SKM-1 (cell line): ENCODE measurements at regions not wholly inside any gene's neighbourhood (a gene's known extent, or its start where the extent isn't known, plus 50 kb on each side); places are given as distances from the start of the nearest gene placed in this dataset.
"Not testable (repeated sequence)": the region's sequence is repeated elsewhere in the genome, so short reads cannot be mapped to it uniquely, and the experiment has no call there.

Source experiments
- DNase-seq: peaks from one replicate; lab custom pipeline; 2025; ENCODE audit not compliant: unreplicated experiment; lab: John Stamatoyannopoulos, UW

DNA sequence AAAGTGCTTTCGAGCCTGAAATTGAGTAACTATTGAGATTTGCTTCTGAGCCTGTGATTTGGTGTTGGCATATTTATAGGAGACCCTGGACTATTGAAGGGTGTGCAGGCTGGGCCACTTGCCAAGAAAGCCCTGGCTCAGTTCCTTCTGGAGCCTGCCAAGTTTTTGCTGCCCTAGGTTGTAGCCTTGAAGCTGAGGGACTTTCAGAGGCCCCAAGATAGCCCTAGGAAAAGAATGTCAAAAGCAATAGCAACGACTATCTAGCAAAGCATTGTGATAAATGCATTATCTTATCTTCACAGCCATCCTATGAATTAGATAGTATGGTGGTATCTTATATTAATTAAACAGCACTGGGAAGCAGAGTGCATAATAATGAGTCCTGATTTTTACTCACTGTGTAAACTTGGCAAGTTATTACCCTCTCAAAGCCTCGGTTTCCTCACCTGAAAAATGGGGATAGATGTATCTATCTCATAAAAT lies 473.7 kb upstream of the PODXL start:
- no peak for DNase-seq

DNA sequence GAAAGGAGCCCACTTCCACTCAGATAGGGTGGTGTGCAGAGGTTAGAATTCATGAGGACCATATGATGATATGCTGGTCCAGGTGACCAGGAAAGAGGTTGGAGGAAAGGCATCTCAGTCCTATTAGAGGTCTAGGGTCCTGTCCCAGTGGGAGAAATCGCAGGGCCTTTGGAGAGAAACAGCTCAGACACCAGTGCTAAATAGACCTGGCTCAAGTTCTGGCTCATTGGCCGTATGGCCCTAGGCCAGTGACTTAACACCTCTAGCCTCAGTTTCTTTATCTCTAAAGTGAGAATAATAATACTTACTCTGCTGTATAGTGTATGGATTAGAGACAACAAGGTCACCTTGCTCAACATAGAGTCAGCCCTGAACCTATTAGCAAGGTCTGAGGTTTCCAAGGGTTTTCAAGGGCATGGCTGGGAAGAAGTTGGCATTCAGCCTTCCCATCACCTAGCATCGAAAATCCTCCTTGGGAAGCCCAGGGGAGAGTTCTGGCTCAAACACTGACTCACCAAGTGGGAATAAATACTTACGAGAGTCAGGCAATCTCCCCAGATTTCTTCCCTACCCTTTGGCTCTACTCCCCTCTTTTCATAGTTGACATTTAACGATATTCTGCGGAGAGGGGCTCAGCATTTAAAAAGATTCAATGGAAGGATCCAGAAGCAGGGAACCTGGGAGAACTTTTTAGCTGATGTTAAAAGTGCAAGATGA lies 473.1 kb upstream of the PODXL start:
- no peak for DNase-seq

- no peak for DNase-seq
These were observed 471.9 kb upstream of the PODXL start for GRCh38 chr7:132028144-132028920.

DNA sequence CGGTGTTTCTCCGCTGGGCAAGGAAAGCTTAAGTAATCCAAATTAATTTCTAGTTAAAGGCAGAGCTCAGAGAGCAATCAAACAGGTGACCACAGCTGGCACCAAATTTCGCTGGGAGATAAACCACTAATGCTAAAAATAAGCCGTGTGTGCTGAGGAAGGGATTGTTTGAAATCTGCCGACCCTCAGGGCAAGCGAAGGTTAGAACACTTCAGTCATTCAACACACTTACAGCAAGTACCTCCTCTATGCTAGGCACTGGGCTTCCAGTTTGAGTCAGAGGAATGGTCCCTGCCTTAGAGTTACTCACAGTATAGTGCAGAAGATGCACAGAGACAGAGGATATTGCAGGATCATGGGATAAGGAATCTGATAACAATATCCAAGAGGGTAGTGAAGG lies 467.9 kb upstream of the PODXL start:
- no peak for DNase-seq

- no peak for DNase-seq
These were observed 467.0 kb upstream of the PODXL start for GRCh38 chr7:132023466-132023865.

DNA sequence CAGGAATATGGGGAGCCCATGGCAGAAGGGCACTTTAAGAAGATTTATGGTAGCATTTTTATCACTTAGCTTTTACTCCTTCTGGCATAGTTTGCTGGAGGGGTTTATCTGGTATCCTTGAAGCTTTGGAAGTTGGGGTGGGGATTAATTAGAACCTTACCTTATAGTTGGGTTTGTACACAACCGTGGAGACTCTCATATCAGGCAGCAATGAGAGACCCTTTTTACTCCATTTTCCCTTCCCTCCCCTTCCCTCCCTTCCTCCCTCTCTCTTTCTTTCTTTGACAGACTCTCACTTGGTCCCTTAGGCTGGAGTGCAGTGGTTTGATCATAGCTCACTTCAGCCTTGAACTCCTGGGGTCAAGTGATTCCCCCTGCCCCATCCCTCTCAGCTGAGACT lies 465.8 kb upstream of the PODXL start:
- no peak for DNase-seq

DNA sequence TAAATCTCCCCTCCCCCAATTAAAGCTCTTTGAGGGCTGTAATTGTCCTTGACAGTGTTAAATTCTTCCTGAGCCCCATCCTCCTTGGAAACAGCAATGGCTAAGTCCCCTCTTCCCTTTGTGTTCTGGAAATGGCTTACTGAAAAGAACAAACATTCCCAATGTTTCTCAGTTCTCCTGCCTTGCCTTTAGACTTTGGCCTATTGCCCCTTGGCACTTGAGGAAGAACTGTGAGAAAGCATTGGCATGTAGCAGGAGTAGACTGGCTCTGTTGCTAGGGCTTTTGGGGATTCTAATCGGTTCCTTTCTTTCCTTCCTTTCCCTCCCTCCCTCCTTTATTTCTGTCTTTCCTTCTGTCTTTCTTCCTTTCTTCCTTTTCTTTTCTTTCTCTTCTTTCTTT lies 463.3 kb upstream of the PODXL start:
- no peak for DNase-seq

DNA sequence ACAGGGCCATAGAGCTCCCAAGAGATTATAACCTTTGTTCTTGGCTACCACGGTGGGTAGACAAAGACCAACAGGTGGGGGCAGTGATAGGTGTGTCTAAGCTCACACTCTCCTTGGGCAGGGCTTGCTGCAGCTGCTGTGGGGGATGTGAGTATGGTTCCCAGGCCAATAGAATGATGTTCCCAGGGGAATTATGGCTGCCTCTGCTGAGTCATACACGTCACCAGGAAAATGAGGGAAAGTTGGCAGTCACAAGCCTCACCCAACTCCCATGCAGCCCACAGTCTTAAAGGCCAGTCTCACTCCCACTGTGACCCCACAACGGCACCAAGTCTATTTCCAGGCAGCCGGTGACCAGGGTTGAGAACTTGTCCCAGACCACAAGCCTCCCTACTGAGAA lies 453.4 kb upstream of the PODXL start:
- no peak for DNase-seq

DNA sequence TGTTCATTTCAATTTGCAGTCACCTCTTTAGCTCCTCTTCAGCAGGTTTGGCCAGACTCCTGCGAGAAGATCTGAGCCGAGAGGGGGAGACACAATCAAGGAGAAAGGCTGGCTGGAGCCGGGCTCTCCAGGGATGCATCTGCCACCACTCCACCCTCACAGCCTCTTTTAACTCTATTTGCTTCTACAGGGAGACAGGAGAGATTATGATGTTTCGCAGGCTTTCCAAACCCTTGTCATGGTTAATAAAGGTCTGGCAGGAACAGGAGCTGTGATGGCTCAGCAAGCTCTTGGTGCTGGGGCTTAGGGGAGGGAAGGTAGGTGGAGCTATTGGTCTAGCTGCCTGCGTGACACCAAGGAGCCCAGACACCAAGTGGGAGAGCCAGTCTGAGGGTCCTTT lies 448.1 kb upstream of the PODXL start:
- no peak for DNase-seq

DNA sequence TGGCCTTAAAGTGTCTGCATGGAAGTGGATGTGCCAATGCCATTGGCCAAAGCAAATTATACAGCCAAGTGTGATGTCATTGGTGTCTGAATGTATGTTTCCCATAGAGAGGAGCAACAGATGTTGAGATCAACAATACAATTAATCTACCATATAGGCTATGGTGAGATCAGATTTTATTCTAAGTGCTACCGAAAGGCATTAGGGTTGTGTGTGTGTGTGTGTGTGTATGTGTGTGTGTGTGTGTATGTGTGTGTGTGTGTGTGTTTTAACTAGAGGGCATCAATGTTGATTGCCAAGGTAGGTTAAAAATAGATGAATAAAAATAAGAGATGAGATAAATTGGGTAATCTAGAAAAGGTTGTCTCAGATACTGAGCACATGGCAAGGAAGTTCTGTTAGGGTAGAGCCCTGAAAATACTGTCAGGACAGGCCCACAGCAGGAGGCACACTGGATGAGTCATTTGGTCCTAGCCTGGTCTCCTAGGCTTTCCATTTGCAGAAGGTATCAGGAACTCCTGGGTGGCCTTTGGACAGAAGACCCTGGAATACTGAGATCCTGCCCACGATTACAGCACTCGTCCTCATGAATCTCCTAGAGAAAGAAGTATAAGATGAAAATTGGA lies 446.0 kb upstream of the PODXL start:
- DNase-seq, result no peak

DNA sequence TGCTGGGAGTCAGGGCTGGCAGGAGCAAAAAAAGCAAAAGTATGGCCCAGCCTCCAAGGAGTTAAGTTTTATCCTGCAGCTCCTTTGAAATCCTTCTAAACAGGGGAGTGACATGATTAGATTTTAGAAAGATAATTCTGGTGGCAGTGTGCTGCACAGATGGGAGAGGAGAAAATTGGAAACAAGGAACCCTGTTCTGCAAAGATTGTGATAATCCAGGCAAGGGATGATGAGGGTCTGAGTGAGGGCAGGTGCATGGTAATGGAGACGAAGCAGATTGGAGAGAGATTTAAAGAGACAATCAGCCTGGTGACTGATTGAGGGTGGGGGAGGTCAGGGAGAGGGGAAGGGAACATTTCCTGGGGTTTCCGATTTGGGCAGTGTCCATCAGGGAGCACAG lies 444.7 kb upstream of the PODXL start:
- DNase-seq, result no peak

DNA sequence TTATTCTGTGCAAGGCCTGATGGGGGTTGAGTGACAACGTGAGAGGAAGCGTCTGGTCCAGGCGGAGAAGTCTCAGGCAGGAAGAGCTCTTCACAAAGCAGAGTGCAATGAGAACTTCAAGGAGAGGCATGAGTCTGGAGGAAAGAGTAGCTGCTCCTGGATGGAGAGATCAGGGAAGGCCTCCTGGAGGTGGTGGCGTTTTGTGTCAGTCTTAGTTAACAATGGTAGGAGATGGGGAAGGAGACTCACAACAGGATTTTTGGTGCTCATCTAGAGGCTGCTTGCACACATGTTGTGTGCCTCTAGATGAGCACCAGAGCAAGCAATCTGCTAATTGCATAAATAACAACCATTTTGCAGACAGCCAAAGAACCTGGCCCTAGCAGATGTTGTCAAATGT lies 442.8 kb upstream of the PODXL start:
- DNase-seq, result no peak

GRCh38 chr7:131995324-131995723 lies 438.9 kb upstream of the PODXL start:
- no peak for DNase-seq

DNA sequence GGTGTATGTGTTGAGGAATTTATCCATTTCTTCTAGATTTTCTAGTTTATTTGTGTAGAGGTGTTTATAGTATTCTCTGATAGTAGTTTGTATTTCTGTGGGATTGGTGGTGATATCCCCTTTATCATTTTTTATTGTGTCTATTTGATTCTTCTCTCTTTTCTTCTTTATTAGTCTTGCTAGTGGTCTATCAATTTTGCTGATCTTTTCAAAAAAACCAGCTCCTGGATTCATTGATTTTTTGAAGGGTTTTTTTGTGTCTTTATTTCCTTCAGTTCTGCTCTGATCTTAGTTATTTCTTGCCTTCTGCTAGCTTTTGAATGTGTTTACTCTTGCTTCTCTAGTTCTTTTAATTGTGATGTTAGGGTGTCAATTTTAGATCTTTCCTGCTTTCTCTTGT lies 424.6 kb upstream of the PODXL start:
- not testable (repeated sequence) for DNase-seq

- not testable (repeated sequence) for DNase-seq
These were observed 421.7 kb upstream of the PODXL start for GRCh38 chr7:131978118-131978517.

- no peak for DNase-seq
These were observed 420.0 kb upstream of the PODXL start for GRCh38 chr7:131976411-131976810.

DNA sequence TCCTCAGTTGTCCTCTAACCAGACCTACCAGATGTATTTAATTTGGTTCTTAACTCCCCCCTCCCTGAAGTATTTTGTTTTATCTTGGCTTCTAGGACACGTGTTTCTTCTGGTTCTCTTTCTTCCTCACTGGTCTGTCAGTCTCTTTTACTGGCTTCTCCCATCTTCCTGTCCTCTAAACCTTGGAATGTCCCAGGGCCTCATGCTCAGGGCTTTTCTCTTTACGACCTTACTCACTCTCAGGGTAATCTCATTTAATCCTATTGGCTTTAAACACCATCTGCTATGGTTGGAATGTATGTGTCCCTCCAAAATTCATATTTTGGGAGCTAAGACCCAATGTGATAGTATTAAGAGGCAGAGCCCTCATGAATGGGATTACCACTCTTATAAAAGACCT lies 418.2 kb upstream of the PODXL start:
- no peak for DNase-seq

- no peak for DNase-seq
These were observed 415.8 kb upstream of the PODXL start for GRCh38 chr7:131972251-131972650.

DNA sequence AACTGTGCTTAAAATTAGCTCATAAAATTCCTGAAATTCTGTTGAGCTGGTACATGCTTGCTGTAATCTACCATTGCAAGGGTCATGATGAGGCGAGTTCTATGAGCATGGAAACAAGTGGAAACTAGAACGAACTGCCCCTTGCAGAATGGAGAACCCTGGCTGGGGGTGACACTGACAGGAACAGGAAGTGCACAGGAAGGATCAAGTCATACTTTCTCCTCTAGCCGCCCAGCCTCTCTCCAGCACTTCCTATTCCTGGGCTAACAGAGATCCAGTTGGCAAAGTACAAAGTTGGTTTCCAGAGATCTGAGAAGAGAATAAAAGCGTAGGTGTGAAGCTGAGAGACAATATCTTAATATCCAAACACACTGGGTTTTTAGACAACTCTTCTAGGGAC lies 414.2 kb upstream of the PODXL start:
- DNase-seq, result no peak

GRCh38 chr7:131969560-131969959 lies 413.1 kb upstream of the PODXL start:
- no peak for DNase-seq

- DNase-seq, result no peak
These were observed 410.8 kb upstream of the PODXL start for GRCh38 chr7:131967216-131967730.

DNA sequence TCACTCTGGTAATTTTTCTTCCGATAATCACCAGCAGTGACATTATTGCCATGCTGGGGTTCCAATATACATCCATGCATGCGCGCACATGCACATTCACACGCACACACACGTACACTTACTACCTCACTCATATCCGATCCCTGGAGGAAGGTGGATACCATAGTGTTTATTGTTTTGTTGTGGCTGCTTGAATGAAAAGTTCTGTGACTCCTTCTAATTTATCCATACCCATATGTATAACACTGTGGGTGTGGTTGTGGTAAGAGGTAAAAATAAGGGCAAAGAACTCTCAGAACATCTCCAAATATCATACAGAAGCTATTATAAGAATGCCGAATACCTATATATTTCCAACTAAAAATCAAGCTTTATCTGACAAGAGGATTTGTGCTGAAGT lies 407.8 kb upstream of the PODXL start:
- DNase-seq, result no peak
